Ovary (tissue), 3 donors: ENCODE measurements at regions not wholly inside any gene's neighbourhood (a gene's known extent, or its start where the extent isn't known, plus 50 kb on each side); places are given as distances from the start of the nearest gene placed in this dataset.

ENCODE experiments used
- CTCF ChIP-seq, 3 donors: fragments of 450-650 bp in 2 of 3; fragments of 200-600 bp in 1 of 3; IDR thresholded peaks; one replicate each; pipeline versions ENCODE4 v1.5.1 to v1.8.0; 2016 to 2022; ENCODE audit warnings: antibody characterized with exemption in 3 of 3, mild to moderate bottlenecking in 1 of 3
- POLR2A ChIP-seq: fragments of 450-650 bp; IDR thresholded peaks from one replicate; pipeline ENCODE4 v1.6.1; 2017; ENCODE audit warnings: antibody characterized with exemption, mild to moderate bottlenecking, moderate library complexity
- donor health status: DM: no; HTN: no; CAD: no.

DNA sequence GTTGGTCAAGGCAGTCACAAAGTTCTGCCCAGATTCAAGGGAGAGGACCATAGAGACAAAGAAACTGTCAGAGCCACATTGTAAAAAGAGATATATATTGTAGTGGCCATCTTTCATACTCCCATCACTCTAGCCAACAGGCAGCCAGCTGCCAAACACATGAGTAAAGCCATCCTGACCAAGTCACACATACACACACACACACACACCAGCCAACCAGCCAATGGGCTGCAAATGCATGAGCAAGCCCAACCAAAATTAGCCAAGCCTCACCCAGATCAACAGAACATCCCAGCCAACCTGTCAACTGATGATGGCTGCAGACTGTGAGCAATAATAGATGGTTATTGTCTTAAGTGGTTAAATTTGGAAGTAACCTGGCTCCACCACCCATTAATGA is 120.7 kb downstream of the SEC16B start:
- no peak for TF ChIP-seq CTCF (IDR thresholded peaks at IDR 0.05)
- no peak for TF ChIP-seq POLR2A
